ENCODE measurements at regions not wholly inside any gene's neighbourhood (a gene's known extent, or its start where the extent isn't known, plus 50 kb on each side); places are given as distances from the start of the nearest gene placed in this dataset.

- DNase-seq (ENCODE audit: insufficient read length, low spot score) (no peak), FAIRE-seq (no peak)
- no peak for TF ChIP-seq CTCF (IDR thresholded peaks at IDR 0.05; ENCODE audit: insufficient read depth, missing control alignments)
Measured at GRCh38 chrX:38500141-38500540, 61.2 kb upstream of the TSPAN7 start.

- DNase-seq (ENCODE audit: insufficient read length, low spot score) (no peak), FAIRE-seq (peak; percentile 32)
- TF ChIP-seq CTCF (IDR thresholded peaks at IDR 0.05; ENCODE audit: insufficient read depth, missing control alignments), result no peak
Measured at GRCh38 chrX:38500866-38501265, 60.5 kb upstream of the TSPAN7 start.

GRCh38 chrX:38505583-38505982 is 55.8 kb upstream of the TSPAN7 start:
- DNase-seq (ENCODE audit: insufficient read length, low spot score), result no peak
- FAIRE-seq, result no peak
- TF ChIP-seq CTCF (IDR thresholded peaks at IDR 0.05; ENCODE audit: insufficient read depth, missing control alignments), result no peak

Data from D721Med (cell line).